K562 (cell line): ENCODE measurements at regions not wholly inside any gene's neighbourhood (a gene's known extent, or its start where the extent isn't known, plus 50 kb on each side); places are given as distances from the start of the nearest gene placed in this dataset.

ENCODE experiments used
- CHD2 ChIP-seq: IDR thresholded peaks from 2 replicates; pipeline ENCODE4 v1.6.1; 2011; ENCODE audit warnings: low read depth, low read length
- CTCF ChIP-seq, 3 experiments: IDR thresholded peaks in 2 of 3; conservative IDR thresholded peaks in 1 of 3; 2 replicates each; pipeline ENCODE4 v1.5.1; 2011 to 2012; ENCODE audit warnings: low read length in 3 of 3, mild to moderate bottlenecking in 3 of 3, control low read depth in 2 of 3, improper control_type of control experiment in 1 of 3, inconsistent platforms in 1 of 3, low read depth in 1 of 3, mixed read lengths in 1 of 3, moderate library complexity in 1 of 3; ENCODE audit not compliant: insufficient read depth in 2 of 3
- E2F5 ChIP-seq: sonication (generic); formaldehyde crosslinking; IDR thresholded peaks from 2 replicates; pipeline ENCODE4 v1.8.0; 2022; ENCODE audit warnings: mild to moderate bottlenecking, missing genetic modification reagents
- ELK1 ChIP-seq: sonication (generic); formaldehyde crosslinking; IDR thresholded peaks from 2 replicates; pipeline ENCODE4 v1.8.1; 2022; ENCODE audit warnings: missing genetic modification reagents
- FOS ChIP-seq: IDR thresholded peaks from 3 replicates; pipeline ENCODE4 v1.6.1; 2011; ENCODE audit not compliant: insufficient read length; ENCODE audit errors: extremely low read depth
- GMEB1 ChIP-seq: fragments of 250-450 bp; sonication (Bioruptor Pico); IDR thresholded peaks from 2 replicates; pipeline ENCODE4 v1.4.0; 2020; ENCODE audit warnings: mild to moderate bottlenecking
- HDGF ChIP-seq: fragments of 450-650 bp; IDR thresholded peaks from 2 replicates; pipeline ENCODE4 v1.6.1; 2016
- KAT7 ChIP-seq: sonication (generic); formaldehyde crosslinking; IDR thresholded peaks from 2 replicates; pipeline ENCODE4 v1.8.0; 2022; ENCODE audit warnings: missing genetic modification reagents, mild to moderate bottlenecking, borderline replicate concordance
- PHF8 ChIP-seq: fragments of 200-600 bp; sonication (generic); IDR thresholded peaks from 2 replicates; pipeline ENCODE4 v1.6.1; 2012; ENCODE audit warnings: mixed run types, mild to moderate bottlenecking, inconsistent platforms, low read length, moderate library complexity, borderline replicate concordance
- TCF7L2 ChIP-seq: fragments of 150-350 bp; IDR thresholded peaks from 2 replicates; pipeline ENCODE4 v1.6.1; 2016; ENCODE audit warnings: low read depth, mild to moderate bottlenecking, low read length, moderate library complexity
- TRIM28 ChIP-seq: fragments of 450-650 bp; IDR thresholded peaks from 2 replicates; pipeline ENCODE4 v1.6.1; 2017
- ZNF512 ChIP-seq: IDR thresholded peaks from 2 replicates; pipeline ENCODE4 v1.6.1; 2016; ENCODE audit warnings: missing genetic modification characterization, missing compliant biosample characterization

- TF ChIP-seq PHF8 (no peak), KAT7 (CRISPR knock-in tag) (no peak), E2F5 (no peak), TRIM28 (no peak), CTCF (IDR thresholded peaks at IDR 0.05 in 2 of 3, conservative IDR thresholded peaks at IDR 0.05 in 1 of 3; ENCODE audit: insufficient read depth in 2 of 3, low read depth in 1 of 3, low read length in 3 of 3) (no peak), HDGF (no peak), ELK1 (CRISPR knock-in tag) (no peak), CHD2 (no peak), ZNF512 (tag) (no peak), GMEB1 (CRISPR knock-in tag) (no peak), FOS (no peak), TCF7L2 (no peak)
Measured at GRCh38 chr13:50712456-50712855, 131.0 kb downstream of the DLEU7 start.
